Activated CD4-positive, alpha-beta T cell treated with anti-CD3 and anti-CD28 coated beads, Interleukin-2, amount 50 U/mL, for 16 hours (primary cell): ENCODE measurements at regions not wholly inside any gene's neighbourhood (a gene's known extent, or its start where the extent isn't known, plus 50 kb on each side); places are given as distances from the start of the nearest gene placed in this dataset.

Experiments used
- DNase-seq: peaks from one replicate; pipeline ENCODE4 v3.0.0-alpha.2; 2020

DNA sequence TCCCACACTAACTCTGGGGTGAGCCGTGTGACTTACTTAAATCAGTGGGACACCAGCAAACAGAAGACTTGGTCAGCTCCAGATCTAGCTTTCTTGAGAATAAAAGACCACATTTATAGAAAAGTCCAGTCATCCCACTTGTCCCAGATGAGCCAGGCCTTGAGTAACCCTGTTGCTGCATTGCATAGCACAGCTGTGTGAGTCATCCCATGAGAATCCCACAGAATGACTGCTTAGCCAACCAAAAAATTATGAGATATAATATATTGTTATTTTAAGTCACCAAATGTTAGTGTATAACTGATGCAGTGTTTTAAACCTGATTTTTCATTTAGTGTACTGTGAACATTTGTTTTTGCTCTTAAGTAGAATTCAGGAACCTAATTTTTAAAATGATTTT is 94.2 kb upstream of the FSHR start:
- no peak for DNase-seq

DNA sequence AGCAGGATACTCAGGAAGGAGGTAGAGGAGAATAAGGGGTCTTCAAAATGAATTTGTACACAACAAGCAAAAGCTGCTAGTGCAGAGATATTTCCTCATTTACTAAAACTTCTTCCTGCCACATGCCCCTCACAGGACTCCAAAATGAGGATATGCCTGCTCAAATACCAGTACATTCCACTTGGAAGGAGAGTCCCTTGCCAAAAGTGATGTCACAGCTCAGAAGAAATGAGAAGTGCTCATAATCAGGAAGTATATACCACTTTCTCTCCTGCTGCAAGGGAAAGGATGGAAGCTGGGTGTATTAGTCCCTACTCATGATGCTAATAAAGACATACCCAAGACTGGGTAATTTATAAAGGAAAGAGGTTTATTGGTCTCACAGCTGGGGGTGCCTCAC is 87.7 kb upstream of the FSHR start:
- DNase-seq = no peak

DNA sequence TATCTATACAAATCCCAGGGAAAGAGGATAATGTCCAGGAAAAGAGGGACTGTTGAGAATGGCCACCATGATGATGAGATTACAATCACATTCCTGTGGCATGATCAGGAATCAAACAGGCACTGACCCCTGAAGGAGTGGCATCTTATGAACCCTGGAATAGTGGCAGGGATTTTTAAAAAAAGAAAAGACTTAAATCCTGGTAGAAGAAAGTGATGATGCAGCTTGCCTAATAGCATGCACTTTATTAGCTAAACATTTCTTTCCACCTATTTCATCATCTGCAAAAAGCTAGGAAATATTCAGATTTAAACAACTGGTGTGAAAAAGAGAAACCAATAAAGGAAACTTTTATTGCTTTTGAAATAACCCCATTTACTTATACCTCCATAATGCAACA is 87.2 kb upstream of the FSHR start:
- no peak for DNase-seq

DNA sequence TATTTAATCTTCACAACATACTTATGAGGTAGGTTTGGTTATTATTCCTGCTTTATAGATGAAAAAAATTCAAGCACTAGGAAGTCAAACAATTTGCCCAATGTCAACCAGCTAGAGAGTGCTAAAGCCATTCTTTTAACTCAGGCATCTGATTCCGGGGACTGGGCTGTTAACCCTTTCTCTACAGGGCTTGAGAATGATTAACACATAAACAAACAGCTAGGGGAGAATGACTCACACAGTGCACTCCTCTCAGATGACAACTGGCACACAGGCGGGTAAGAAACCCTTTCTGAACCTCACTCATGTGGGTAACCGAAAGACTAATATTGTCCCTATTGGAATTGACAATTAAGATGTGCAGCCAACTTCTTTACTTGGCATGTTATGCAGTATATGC is 86.3 kb upstream of the FSHR start:
- no peak for DNase-seq

DNA sequence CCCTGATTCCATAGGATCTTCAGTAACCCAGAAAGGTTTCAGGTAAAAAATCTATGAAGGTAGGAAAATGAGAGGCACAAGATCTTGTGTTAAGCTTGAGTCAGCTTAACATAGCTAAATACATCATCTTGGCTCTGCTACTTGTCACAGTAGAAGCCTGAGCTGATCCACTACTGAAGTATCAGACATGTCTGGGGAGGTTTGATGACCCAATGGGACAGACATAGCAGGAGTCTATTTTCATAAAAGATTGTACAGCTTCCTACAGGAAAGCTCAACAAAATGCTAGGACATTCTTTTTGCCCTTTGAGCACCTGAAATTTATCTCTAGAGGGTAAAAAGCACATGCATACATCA is 84.3 kb upstream of the FSHR start:
- no peak for DNase-seq

DNA sequence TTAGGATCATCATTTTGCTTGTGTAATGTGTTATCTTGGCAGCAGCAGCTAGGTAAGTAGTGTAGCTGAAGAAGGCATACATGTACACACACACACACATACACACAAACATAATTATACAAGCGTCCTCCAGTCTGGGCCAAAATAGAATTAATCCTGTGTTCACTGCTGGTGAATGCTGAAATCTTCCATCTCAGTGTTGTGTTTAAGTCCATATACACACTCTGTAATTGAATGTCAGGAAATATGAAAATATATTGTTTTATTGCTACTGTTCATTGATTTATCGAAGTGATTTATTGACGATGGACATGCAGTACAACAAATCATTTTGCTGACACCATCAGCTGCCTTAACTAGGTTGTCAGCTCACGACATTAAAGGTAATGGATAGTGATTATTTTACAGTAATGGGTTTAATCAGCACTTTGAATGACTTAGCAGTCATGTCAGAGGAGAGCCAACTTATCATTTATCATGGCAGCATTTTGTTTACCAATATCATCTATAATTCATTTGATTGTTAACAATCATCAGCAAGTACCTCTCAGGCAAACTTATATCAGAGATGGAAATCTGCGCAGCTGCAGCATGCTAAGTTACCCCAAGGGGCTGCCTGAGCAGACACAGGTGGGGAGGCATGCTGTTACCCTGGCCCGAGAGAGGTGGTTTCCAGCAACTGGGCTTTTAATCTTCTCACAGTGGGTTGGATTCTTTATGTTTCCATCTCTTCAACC is 83.7 kb upstream of the FSHR start:
- DNase-seq = no peak

DNA sequence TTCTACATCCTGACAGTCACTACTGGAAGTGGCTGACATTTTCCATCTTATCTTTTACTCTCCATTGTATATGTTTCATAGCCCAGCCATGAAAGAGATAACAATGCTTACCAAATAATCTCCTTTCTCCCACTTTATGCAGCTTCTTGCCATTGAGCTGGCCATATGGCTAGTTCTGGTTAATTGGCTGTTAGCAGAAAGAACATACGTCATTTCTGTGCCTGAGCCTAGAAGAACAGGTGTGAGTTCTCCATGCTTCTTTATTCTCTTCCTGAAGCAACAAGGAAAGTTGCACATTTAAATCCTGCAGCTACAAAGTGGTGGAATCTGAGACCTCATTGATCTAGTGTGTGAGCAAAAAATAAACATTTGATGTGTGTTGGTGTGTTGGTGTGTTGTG is 82.0 kb upstream of the FSHR start:
- DNase-seq = no peak

DNA sequence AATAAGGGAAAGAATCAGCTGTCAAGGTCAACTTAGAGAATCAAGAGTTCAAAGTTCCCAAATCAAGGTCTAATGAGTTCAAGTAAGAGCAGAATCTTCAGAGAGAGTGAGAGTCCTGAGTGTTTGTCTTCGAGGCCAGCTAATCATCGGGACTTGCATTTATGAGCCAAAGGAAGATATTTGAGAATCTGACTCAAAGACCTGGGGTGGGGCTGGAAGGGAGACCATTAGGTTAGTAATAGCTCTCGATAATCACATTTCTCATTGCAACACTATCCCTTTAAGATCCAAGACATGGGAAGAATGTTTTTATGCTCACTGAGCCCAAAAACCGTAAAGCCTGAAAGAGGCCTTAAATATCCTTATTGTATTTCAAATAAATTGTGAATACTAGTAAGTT is 72.0 kb upstream of the FSHR start:
- no peak for DNase-seq

DNA sequence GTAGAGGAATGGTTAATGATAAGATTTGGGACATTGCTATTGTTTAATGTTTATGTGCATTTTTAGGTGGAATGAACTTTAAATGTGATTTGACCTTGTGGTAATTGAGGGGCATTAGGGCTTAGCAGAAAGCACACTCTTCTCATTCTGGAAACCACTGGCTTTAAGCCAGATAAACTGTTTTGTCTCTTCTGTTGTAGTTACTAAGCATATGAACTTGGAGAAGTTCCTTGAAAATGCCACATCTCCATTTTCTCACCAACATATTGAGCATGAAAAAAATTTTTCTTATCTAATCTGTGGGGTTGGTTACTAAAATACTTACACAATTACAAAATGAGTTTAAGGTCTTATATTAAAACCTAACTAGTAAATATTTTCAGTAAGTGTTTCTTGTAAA is 70.8 kb upstream of the FSHR start:
- no peak for DNase-seq

DNA sequence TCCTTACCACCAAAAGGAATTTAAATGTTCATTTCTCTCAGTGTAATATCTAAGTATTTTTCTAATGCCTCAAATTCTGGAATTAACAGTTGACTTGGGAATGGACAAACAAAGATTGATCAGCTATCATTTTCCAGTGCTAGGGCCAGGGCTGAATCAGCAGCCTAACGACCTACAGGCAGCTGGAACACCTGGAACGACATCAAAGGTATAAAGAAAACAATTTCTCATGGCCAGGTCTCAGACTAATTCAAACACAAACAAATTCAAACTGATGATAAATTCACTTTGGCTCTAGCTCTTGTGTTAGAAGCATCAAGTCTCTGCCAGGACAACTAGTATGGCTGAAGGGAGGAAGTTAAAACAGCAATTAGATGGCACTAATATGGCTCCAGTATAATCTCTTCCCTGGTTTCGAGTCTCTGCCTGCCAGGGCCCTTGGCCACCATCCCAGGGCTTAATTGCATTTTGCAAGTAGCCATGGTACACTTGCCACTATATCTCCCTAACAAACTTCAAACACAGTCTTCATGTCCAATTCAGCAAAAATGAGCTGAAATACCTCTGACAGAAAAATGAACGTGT is 70.2 kb upstream of the FSHR start:
- DNase-seq = no peak

DNA sequence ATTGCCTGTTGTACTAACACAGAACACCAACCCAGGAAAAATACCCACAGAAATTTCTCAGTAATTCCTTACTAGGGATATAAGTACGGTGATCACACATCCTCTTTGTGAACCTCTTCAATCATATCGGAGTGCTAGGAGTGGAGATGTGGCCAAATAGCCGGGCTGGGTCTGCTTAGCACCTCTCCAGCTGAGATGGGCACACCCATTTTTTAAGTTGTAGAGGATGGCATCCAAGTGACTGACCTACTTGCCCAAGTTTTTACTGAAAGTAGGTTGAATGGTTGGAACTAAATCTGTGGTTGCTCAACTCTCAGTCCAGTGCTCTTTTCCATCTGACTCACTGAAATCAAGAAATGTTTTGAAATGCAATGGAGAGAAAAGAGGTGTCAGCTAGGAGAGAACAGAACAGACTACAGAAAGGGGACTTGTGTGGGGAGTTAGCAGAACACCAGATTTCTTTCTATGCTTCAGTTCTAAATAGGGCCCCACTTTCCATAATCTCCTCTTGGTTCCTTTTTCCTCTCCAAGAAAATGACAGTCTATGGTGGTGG is 68.7 kb upstream of the FSHR start:
- no peak for DNase-seq

DNA sequence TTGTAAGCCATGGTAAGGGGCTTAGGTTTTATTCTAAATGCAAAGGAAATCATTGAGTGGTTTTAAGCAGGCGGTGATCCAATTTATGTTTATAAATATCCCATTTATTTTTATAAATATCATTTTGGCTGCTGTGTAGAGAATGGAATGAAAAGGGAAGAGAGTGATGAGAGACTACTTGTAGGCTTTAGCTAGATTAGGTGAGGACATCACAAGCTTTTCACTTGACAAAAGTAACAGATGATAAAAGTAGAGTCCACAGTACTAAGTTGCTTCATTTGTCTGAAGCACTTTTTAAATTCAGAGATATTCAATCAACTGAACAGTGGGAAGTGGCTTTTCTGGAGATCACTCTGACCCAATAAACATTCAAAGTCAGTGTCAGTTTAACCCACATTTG is 65.4 kb upstream of the FSHR start:
- no peak for DNase-seq

DNA sequence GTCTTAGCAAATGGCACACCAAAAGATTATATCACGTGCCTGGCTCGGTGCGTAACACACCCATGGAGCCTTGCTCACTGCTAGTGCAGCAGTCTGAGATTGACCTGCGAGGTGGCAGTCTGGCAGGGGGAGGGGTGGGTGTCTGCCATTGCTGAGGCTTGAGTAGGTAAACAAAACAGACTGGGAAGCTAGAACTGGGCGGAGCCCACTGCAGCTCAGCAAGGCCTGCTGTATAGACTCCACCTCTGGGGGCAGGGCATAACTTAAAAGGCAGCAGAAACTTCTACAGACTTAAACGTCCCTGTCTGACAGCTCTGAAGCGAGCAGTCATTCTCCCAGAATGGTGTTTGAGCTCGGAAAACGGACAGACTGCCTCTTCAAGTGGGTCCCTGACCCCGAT is 55.9 kb upstream of the FSHR start:
- no peak for DNase-seq

DNA sequence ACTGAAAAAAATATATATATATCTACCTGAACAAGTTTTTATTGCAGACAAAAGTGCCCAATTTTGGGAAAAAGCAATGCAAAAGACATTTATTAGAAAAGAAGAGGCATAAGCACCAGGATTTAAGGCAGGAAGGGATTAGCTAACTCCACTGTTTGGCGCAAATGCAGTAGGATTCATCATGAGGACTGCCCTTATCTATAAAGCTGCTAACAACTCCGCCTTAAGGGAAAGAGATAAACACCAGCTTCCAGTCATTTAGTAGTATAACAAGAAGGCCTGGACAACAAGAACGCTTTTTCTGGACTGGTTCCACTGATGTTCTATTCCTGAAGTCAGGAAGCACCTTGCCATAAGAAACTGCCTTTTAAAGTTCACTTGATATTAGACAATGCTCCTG is 52.9 kb upstream of the FSHR start:
- DNase-seq = no peak
